Right lobe of liver (tissue), 4 donors: ENCODE measurements at regions not wholly inside any gene's neighbourhood (a gene's known extent, or its start where the extent isn't known, plus 50 kb on each side); places are given as distances from the start of the nearest gene placed in this dataset.

Source experiments
- POLR2A ChIP-seq: fragments of 450-650 bp; IDR thresholded peaks from one replicate; pipeline ENCODE4 v1.6.1; 2017; ENCODE audit warnings: antibody characterized with exemption, mild to moderate bottlenecking
- TF ChIP-seq, protein P1 (sequence below), 4 donors: fragments of 200-600 bp in 3 of 4; fragments of 450-650 bp in 1 of 4; IDR thresholded peaks; one replicate each; pipeline versions ENCODE4 v1.5.1 to v1.8.0; 2016 to 2022; ENCODE audit warnings: antibody characterized with exemption in 4 of 4, mild to moderate bottlenecking in 2 of 4
- donor health status: DM: no; HTN: no; CAD: no.
- donor health status: DM: no; HTN: no; CAD: no.
- donor health status: DM: no; HTN: yes; CAD: no.

- TF ChIP-seq, protein P1, sequence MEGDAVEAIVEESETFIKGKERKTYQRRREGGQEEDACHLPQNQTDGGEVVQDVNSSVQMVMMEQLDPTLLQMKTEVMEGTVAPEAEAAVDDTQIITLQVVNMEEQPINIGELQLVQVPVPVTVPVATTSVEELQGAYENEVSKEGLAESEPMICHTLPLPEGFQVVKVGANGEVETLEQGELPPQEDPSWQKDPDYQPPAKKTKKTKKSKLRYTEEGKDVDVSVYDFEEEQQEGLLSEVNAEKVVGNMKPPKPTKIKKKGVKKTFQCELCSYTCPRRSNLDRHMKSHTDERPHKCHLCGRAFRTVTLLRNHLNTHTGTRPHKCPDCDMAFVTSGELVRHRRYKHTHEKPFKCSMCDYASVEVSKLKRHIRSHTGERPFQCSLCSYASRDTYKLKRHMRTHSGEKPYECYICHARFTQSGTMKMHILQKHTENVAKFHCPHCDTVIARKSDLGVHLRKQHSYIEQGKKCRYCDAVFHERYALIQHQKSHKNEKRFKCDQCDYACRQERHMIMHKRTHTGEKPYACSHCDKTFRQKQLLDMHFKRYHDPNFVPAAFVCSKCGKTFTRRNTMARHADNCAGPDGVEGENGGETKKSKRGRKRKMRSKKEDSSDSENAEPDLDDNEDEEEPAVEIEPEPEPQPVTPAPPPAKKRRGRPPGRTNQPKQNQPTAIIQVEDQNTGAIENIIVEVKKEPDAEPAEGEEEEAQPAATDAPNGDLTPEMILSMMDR (IDR thresholded peaks at IDR 0.05), result no peak
- TF ChIP-seq POLR2A, result no peak
Observed at GRCh38 chr10:121270906-121271305, 327.3 kb downstream of the FGFR2 start.
